Jurkat, Clone E6-1 (cell line): ENCODE measurements at regions not wholly inside any gene's neighbourhood (a gene's known extent, or its start where the extent isn't known, plus 50 kb on each side); places are given as distances from the start of the nearest gene placed in this dataset.
"Not testable (repeated sequence)": the region's sequence is repeated elsewhere in the genome, so short reads cannot be mapped to it uniquely, and the experiment has no call there.

ENCODE experiments used
- DNase-seq: peaks from one replicate; pipeline ENCODE4 v3.0.0-alpha.2; 2011; ENCODE audit warnings: low read depth, low spot score
- H3K4me3 ChIP-seq: 2 replicates; pipeline ENCODE4 v1.5.1; 2011; ENCODE audit warnings: mild to moderate bottlenecking, low read length, control low read depth, moderate library complexity

DNA sequence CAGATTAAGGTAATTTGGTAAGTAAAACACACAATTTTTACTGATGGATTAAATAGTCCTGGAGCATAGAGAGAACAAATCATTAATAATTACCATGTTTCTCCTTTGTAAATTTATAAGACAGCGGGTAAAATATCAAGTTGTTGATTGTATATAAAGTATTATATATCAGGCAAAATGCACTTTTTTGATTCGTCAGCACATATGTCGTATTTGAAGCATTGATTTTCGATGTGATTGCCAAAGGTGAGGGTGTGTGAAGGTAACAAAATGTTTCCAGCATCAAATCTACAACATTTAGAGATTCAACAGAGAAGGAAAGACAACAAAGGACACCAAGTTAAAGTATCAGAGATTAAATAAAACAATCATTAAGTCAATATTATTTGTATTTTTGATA is 1437.8 kb upstream of the ADGRL3 start:
- no peak for DNase-seq
- H3K4me3 ChIP-seq: no peak overlapping the region

DNA sequence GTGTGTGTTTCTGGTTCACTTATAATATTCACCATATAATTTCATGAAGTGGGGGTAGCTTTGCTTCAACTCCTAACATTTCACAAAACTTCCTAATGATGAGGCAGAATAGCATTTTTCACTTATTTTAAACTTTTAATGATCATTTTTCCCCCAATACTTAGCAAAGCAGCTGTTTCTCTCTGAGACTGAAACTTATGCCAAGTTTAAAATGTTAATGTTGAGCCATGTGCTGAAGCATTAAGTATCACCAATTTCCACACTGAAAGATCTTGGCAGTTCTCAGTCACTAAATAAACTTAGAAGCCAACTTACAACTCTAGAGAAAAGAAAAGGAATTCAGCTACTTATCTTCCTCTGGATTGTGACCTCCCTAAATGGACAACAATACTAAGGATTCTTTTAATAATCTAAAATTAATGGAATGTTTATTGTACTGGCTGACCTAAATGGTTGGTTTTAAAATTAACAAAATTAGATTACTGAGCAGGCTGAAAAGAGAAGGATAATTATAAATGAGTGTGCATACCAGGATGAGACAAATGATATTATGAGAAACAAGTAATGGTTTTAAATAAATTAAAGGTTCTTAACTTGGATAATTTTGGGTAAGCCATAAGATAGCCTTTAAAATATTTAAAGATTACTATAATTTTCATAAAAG is 1429.4 kb upstream of the ADGRL3 start:
- DNase-seq: no peak
- no peak overlapping the region for H3K4me3 ChIP-seq

DNA sequence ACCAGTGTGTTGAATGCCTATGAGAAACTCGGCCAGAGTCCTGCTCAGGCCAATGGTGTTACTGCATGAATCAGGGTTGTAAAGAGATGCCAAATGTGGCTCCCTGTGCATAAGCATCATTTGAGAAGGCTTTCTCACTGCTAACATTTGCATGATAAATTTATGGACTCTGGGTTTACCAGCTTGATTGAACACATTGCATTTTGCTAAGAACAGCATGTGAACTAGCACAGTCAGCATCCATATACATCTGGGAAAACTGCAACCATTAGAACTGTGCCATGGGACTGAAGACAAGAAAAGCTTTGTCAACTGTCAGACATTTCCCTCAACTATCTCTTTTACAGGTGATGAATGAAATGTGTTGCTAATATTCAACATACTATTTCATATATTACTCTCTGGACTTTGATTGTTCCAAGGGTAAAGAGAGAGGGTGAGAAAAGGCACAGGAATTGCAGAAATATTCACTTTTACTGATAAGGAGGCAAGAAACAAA is 1427.4 kb upstream of the ADGRL3 start:
- no peak overlapping the region for H3K4me3 ChIP-seq

GRCh38 chr4:59780271-59780670 is 1419.9 kb upstream of the ADGRL3 start:
- H3K4me3 ChIP-seq, DNase-seq: not testable (repeated sequence)

More for the DNA sequence above, 1427.4 kb upstream of the ADGRL3 start:
- no peak for DNase-seq

DNA sequence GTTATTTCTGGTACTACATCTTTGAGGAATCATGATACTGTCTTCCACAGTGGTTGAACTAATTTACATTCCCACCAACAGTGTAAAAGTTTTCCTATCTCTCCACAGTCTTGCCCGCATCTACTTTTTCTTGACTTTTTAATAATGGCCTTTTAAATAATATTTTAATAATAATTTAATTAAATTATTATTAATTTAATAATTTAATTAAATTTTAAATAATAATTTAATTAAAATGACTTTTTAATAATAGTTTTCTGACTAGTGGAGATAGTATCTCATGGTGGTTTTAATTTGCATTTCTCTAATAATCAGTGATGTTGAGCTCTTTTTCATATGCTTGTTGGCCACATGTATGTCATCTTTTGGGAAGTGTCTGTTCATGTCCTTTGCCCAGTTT is 1395.0 kb upstream of the ADGRL3 start:
- no peak overlapping the region for H3K4me3 ChIP-seq

DNA sequence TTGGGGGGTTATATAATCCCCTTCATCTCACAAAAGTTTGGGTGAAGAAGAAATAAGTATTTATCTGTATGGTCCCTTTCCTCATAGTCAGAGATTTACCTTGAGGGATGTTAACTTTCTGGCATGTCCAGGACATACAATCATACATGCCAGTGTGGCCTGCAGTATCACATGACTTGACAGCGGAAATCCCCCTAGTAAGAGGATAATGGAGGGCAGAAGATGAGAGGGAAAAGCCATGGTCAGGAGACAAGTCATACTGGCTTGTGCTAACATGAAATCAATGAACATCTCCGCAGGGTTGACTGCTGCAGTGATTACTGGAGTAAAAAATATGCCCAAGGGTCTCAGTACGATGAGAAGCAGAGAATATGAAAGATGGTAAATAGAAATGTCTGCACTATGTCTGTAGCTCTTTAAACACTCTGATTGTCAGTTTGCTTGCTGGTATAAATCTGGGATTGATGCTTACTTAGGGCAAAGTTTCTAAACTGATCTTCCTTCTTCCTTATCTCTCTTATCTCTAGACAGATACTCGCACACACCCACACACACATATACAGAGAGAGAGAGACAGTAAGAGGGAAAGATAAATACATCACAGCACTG is 1385.6 kb upstream of the ADGRL3 start:
- no peak for DNase-seq

More for the DNA sequence above, 1395.0 kb upstream of the ADGRL3 start:
- no peak for DNase-seq

GRCh38 chr4:59818656-59819055 is 1381.5 kb upstream of the ADGRL3 start:
- no peak for DNase-seq
- no peak overlapping the region for H3K4me3 ChIP-seq

More for the DNA sequence above, 1385.6 kb upstream of the ADGRL3 start:
- H3K4me3 ChIP-seq: no peak overlapping the region

DNA sequence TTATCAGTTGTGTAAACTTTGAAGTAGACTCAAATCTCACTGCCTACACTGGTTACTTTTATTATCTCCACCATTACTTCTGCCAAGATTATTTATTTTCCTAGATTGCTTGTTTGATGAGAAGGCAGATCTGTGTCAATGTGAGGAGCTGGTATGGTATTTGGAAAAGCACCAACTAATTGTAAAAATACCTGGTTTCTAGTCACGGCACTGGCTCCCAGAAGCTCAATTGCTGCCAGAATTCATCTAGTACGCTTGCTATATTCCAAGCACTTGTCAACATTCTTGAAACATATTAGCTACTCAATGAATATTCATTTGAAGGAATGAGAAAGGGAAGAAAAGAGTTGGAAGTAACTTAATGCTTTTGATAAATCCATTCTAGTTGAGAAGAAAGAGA is 1376.8 kb upstream of the ADGRL3 start:
- no peak overlapping the region for H3K4me3 ChIP-seq
- DNase-seq: no peak

DNA sequence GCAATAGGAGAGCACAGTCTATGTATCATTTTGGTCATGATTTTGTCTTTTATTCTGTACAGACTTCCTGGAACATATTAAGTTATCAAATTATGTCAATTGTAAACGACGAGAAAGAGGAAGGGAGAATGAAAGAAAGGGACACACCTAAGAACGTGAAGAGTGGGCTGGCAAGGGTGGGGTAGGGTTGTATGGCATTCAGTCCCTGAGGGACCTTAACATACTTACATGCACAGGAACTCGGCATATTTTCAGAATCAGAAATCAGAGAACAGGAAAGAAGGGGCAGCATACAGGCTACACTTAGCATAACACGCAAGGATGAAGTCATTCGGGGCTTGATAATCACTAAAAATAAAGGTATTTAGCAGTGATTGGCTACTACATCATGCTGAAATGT is 1375.0 kb upstream of the ADGRL3 start:
- no peak for DNase-seq
- H3K4me3 ChIP-seq: no peak overlapping the region

DNA sequence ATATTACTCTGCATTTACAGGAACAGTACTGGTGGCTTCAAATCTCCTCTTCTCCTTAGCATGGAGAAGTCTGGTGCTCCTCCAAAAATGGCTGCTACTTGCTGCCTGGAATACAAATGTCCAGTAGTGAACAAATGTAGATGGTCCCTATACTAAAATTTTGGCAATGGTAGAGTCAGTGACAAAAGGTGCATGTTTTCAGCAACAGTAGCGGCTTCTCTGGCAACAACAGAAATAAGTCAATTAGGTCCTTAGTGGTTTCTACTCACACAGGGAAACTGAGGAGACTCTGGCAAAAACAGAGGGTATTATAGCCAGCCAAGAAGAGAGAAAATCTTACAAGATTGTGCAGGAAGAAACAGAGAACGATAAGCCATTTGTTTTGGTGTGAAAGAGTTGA is 1368.4 kb upstream of the ADGRL3 start:
- DNase-seq: no peak

GRCh38 chr4:59834943-59835342 is 1365.2 kb upstream of the ADGRL3 start:
- no peak overlapping the region for H3K4me3 ChIP-seq
- DNase-seq: no peak

More for the DNA sequence above, 1368.4 kb upstream of the ADGRL3 start:
- H3K4me3 ChIP-seq: no peak overlapping the region

DNA sequence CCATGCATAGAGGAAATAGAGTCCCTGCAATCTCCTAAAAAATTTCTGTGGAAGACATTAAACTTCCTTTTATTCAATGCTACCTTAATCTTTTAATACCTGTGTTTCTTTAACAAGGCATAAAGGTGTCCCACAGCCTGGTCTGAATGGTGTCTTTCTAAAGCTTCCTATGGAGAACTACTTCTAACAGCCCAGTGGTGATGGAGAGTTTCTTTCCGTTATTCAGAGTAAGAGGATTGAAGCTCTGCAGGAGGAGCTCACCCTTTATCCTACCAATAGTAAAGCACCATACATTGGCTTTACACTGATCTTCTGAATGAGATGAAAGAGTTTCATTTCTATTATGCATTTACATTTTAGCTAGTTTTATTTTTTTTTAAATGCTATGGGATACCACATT is 1362.4 kb upstream of the ADGRL3 start:
- DNase-seq: no peak

GRCh38 chr4:59838236-59838635 is 1361.9 kb upstream of the ADGRL3 start:
- no peak for DNase-seq
- no peak overlapping the region for H3K4me3 ChIP-seq

More for the DNA sequence above, 1362.4 kb upstream of the ADGRL3 start:
- no peak overlapping the region for H3K4me3 ChIP-seq

- H3K4me3 ChIP-seq: no peak overlapping the region
- DNase-seq: no peak
Observed at GRCh38 chr4:59841698-59842097, 1358.4 kb upstream of the ADGRL3 start.

DNA sequence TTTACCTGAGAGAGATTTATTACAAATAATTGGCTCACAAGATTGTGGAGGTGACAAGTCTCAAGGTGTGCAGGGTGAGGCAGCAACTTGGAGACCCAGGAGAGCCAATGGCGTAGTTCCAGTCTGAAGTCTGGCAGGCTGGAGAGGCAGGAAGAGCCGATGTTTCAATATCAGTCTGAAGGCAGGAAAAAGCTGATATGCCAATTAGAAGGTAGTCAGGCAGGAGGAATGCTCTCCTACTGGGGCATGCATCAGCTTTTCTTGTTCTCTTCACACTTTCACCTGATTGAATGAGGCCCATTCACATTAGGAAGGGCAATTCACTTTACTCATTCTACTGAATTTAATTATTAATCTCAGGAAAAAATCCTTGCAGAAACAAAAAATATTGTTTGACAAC is 1351.7 kb upstream of the ADGRL3 start:
- no peak overlapping the region for H3K4me3 ChIP-seq
- no peak for DNase-seq

GRCh38 chr4:59855630-59856352 is 1344.3 kb upstream of the ADGRL3 start:
- no peak for DNase-seq
- H3K4me3 ChIP-seq: no peak overlapping the region

DNA sequence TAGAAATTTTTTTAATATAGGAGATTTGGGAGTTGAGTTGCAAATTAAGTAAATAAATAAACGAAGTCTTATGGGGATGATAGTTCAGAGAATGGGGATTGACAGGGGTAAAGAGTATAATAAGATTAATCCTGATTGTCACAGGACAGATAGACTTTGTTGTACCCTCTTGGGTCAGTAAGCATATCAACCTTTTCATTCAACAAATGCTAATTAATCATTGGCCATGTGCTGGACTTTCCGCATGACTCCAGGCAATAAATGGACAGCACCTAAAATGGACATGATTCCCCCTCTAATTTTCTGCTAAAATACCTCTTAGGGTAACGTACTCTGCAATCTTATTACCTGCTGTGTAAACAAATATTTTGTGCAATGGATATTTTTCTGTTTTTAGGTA is 1331.1 kb upstream of the ADGRL3 start:
- DNase-seq: no peak
- no peak overlapping the region for H3K4me3 ChIP-seq

DNA sequence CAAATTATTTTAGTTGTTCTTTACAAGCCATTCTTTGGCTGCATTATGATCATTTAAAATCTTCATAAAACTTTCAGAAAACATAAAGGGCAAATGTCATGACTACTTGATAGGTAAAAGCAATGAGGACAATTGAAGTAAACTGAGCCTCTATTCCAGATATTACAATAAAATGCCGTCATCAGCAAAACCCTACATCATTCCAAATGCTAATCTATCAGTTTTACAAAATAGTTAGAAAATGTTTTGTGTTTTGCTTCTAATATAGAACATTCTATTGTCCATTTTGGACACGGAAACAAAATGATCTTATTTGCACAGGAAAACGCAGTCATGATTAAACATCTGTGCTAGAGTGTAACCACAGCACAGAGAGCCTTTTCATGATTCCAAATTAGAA is 1330.6 kb upstream of the ADGRL3 start:
- no peak overlapping the region for H3K4me3 ChIP-seq
- DNase-seq: no peak

- H3K4me3 ChIP-seq: no peak overlapping the region
- DNase-seq: no peak
Observed at GRCh38 chr4:59881632-59882031, 1318.5 kb upstream of the ADGRL3 start.

DNA sequence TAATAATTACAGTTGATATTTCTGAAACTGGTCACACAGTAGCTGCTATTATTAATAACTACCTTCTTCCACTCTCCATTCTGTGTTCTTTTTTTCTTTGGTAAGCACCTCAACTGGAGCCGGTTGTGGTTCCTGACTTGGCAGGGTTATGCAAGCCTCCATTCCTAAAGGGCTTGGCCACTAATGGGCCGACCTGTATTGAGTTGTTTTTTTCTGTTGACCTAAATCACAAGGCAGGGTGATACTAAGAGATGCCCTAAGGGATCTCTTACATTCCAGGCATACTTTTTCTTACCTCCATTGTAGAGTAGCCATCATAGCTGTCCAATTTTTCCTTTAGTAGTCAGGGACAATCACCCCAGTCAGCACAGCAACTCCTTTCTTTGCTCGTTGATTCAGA is 1295.8 kb upstream of the ADGRL3 start:
- DNase-seq: no peak
- H3K4me3 ChIP-seq: no peak overlapping the region
